CD14-positive monocyte (primary cell): ENCODE measurements at regions not wholly inside any gene's neighbourhood (a gene's known extent, or its start where the extent isn't known, plus 50 kb on each side); places are given as distances from the start of the nearest gene placed in this dataset.

Experiments
- DNase-seq, 3 donors: peaks; one replicate each; pipeline ENCODE4 v3.0.0-alpha.2; 2011 to 2022
- H2AFZ ChIP-seq: 2 replicates; pipeline ENCODE4 v1.6.0; 2012; ENCODE audit warnings: mild to moderate bottlenecking, low read depth, low read length, inconsistent platforms; ENCODE audit not compliant: insufficient read depth, poor library complexity, severe bottlenecking
- H3K27ac ChIP-seq, 2 donors: 1 replicate in 1 of 2; 2 replicates in 1 of 2; pipeline ENCODE4 v1.5.1; 2012 to 2013; ENCODE audit warnings: low read length in 2 of 2, control low read depth in 1 of 2, inconsistent platforms in 1 of 2, low read depth in 1 of 2, mild to moderate bottlenecking in 1 of 2
- H3K27me3 ChIP-seq, 2 donors: one replicate each; pipeline versions ENCODE4 v1.6.0 to v1.6.1; 2011 to 2013; ENCODE audit warnings: low read length in 2 of 2; ENCODE audit not compliant: control insufficient read depth in 2 of 2, insufficient read depth in 2 of 2
- H3K36me3 ChIP-seq, 2 donors: replicated peaks in 1 of 2; 1 replicate in 1 of 2; 2 replicates in 1 of 2; pipeline versions ENCODE4 v1.5.1 to v1.6.1; 2012 to 2013; ENCODE audit warnings: low read length in 2 of 2, control low read depth in 1 of 2, inconsistent platforms in 1 of 2, mild to moderate bottlenecking in 1 of 2; ENCODE audit not compliant: insufficient read depth in 2 of 2, control insufficient read depth in 1 of 2
- H3K4me1 ChIP-seq, 2 donors: 1 replicate in 1 of 2; 2 replicates in 1 of 2; pipeline versions ENCODE4 v1.5.1 to v1.6.1; 2012 to 2013; ENCODE audit warnings: low read length in 2 of 2, control low read depth in 1 of 2, inconsistent platforms in 1 of 2, mild to moderate bottlenecking in 1 of 2, moderate library complexity in 1 of 2; ENCODE audit not compliant: insufficient read depth in 2 of 2, control insufficient read depth in 1 of 2
- H3K4me2 ChIP-seq: replicated peaks from 2 replicates; pipeline ENCODE3; 2012; ENCODE audit warnings: low read length, moderate library complexity, mild to moderate bottlenecking; ENCODE audit not compliant: poor library complexity, severe bottlenecking; ENCODE audit errors: extremely low read depth
- H3K4me3 ChIP-seq, 3 experiments: fragments of 200-600 bp in 1 of 3; sonication (generic) in 1 of 3; replicated peaks in 1 of 3; 1 replicate in 2 of 3; 2 replicates in 1 of 3; pipeline ENCODE4 v1.5.1; 2011 to 2013; ENCODE audit warnings: low read length in 3 of 3, mild to moderate bottlenecking in 3 of 3, control low read depth in 2 of 3, low read depth in 2 of 3, inconsistent platforms in 1 of 3, moderate library complexity in 1 of 3
- H3K79me2 ChIP-seq: 2 replicates; pipeline ENCODE4 v1.6.0; 2012; ENCODE audit warnings: mild to moderate bottlenecking, control low read depth, inconsistent platforms, low read length, moderate library complexity; ENCODE audit not compliant: insufficient read depth
- H3K9ac ChIP-seq: 2 replicates; pipeline ENCODE4 v1.6.0; 2017; ENCODE audit warnings: low read length, mild to moderate bottlenecking; ENCODE audit not compliant: insufficient read depth, poor library complexity, severe bottlenecking
- H3K9me3 ChIP-seq, 2 donors: replicated peaks in 1 of 2; 1 replicate in 1 of 2; 2 replicates in 1 of 2; pipeline versions ENCODE4 v1.5.1 to v1.6.1; 2012 to 2013; ENCODE audit warnings: low read length in 2 of 2, control low read depth in 1 of 2; ENCODE audit not compliant: control insufficient read depth in 1 of 2, insufficient read depth in 1 of 2
- H4K20me1 ChIP-seq: 2 replicates; pipeline ENCODE4 v1.6.0; 2012; ENCODE audit warnings: mild to moderate bottlenecking, low read length, control low read depth, moderate library complexity; ENCODE audit not compliant: insufficient read depth
- H3K27ac Mint-ChIP-seq, 7 donors: one replicate each; pipeline ENCODE4 v1.8.0; 2020; ENCODE audit warnings: mild to moderate bottlenecking in 7 of 7, mixed read lengths in 7 of 7, moderate library complexity in 6 of 7, inconsistent platforms in 2 of 7
- H3K27me3 Mint-ChIP-seq, 3 donors: one replicate each; pipeline ENCODE4 v1.8.0; 2021 to 2022; ENCODE audit warnings: low read depth in 3 of 3, mild to moderate bottlenecking in 3 of 3, mixed read lengths in 3 of 3, moderate library complexity in 3 of 3, inconsistent platforms in 1 of 3
- H3K36me3 Mint-ChIP-seq, 2 donors: one replicate each; pipeline ENCODE4 v1.8.0; 2020; ENCODE audit warnings: mixed read lengths in 2 of 2, inconsistent platforms in 1 of 2, mild to moderate bottlenecking in 1 of 2
- H3K4me1 Mint-ChIP-seq: one replicate; pipeline ENCODE4 v1.8.0; 2020; ENCODE audit warnings: mild to moderate bottlenecking, mixed read lengths
- H3K4me3 Mint-ChIP-seq, 2 donors: one replicate each; pipeline ENCODE4 v1.8.0; 2020; ENCODE audit warnings: mild to moderate bottlenecking in 2 of 2, mixed read lengths in 2 of 2, moderate library complexity in 1 of 2
- H3K9me3 Mint-ChIP-seq, 7 donors: one replicate each; pipeline ENCODE4 v1.8.0; 2020 to 2022; ENCODE audit warnings: mixed read lengths in 7 of 7, mild to moderate bottlenecking in 6 of 7, moderate library complexity in 6 of 7, inconsistent platforms in 2 of 7
- WGBS: methylation state at CpG from one replicate; pipeline ENCODE4 v1.1.5; 2013; ENCODE audit warnings: missing lambda C conversion rate; ENCODE audit not compliant: insufficient coverage; 5-methylcytosine and 5-hydroxymethylcytosine counted together
- intact Hi-C, 2 donors: fragments of 100-400 bp; cut with micrococcal nuclease; formaldehyde crosslinking; loops; one replicate each; pipeline versions ENCODE4 v1.15.0 to v1.15.1; 2023
- TF ChIP-seq, protein P1 (sequence below): fragments of 200-600 bp; IDR thresholded peaks from one replicate; pipeline ENCODE4 v1.8.0; 2022; ENCODE audit warnings: antibody characterized with exemption, mild to moderate bottlenecking

GRCh38 chr2:16244153-16244965 lies 304.0 kb downstream of the MYCN start:
- H4K20me1 ChIP-seq, result no peaks in the 10 kb centered on the region
- H3K36me3 Mint-ChIP-seq, result no peaks in the 10 kb centered on the region
- no peak overlapping the region for H3K9ac ChIP-seq
- no peak overlapping the region for H3K4me3 ChIP-seq
- peaks cover 0 to 5% (median 3%) of the 10 kb centered on the region in 3 donors for H3K27me3 Mint-ChIP-seq
- no peaks in the 10 kb centered on the region for H3K27me3 ChIP-seq
- 92% methylated on average over 4 of the region's 6 CpGs for WGBS
- H3K4me1 Mint-ChIP-seq, result no peaks in the 10 kb centered on the region
- no peak overlapping the region for H3K27ac Mint-ChIP-seq
- H3K4me3 Mint-ChIP-seq, result no peak overlapping the region
- no peaks in the 10 kb centered on the region for H3K36me3 ChIP-seq
- no peak overlapping the region for H3K4me2 ChIP-seq
- H3K4me1 ChIP-seq, result no peaks in the 10 kb centered on the region
- no peak overlapping the region for H3K27ac ChIP-seq
- DNase-seq, result no peak
- TF ChIP-seq, protein P1, sequence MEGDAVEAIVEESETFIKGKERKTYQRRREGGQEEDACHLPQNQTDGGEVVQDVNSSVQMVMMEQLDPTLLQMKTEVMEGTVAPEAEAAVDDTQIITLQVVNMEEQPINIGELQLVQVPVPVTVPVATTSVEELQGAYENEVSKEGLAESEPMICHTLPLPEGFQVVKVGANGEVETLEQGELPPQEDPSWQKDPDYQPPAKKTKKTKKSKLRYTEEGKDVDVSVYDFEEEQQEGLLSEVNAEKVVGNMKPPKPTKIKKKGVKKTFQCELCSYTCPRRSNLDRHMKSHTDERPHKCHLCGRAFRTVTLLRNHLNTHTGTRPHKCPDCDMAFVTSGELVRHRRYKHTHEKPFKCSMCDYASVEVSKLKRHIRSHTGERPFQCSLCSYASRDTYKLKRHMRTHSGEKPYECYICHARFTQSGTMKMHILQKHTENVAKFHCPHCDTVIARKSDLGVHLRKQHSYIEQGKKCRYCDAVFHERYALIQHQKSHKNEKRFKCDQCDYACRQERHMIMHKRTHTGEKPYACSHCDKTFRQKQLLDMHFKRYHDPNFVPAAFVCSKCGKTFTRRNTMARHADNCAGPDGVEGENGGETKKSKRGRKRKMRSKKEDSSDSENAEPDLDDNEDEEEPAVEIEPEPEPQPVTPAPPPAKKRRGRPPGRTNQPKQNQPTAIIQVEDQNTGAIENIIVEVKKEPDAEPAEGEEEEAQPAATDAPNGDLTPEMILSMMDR, result no peak
- no peaks in the 10 kb centered on the region for H3K9me3 ChIP-seq
- H3K9me3 Mint-ChIP-seq, result peaks cover 0 to 1% (median 0%) of the 10 kb centered on the region in 7 donors
- no peaks in the 10 kb centered on the region for H3K79me2 ChIP-seq
- H2AFZ ChIP-seq, result no peak overlapping the region
- intact Hi-C loops, result no loop called here

GRCh38 chr2:16243411-16243996 lies 303.2 kb downstream of the MYCN start:
- Mint-ChIP-seq H3K27ac (peak overlapping the region in 1 of 7 donors; percentile 66), H3K4me3 (no peak overlapping the region), H3K9me3 (peaks cover 0 to 3% (median 0%) of the 10 kb centered on the region in 7 donors), H3K36me3 (no peaks in the 10 kb centered on the region), H3K27me3 (peaks cover 0 to 5% (median 4%) of the 10 kb centered on the region in 3 donors), H3K4me1 (no peaks in the 10 kb centered on the region)
- Histone ChIP-seq H2AFZ (no peak overlapping the region), H3K36me3 (no peaks in the 10 kb centered on the region), H3K9ac (no peak overlapping the region), H3K79me2 (no peaks in the 10 kb centered on the region), H4K20me1 (no peaks in the 10 kb centered on the region), H3K4me3 (no peak overlapping the region), H3K4me2 (no peak overlapping the region), H3K9me3 (no peaks in the 10 kb centered on the region), H3K27ac (no peak overlapping the region), H3K4me1 (no peaks in the 10 kb centered on the region), H3K27me3 (no peaks in the 10 kb centered on the region)
- WGBS, result 93% methylated on average over 9 of the region's 10 CpGs
- intact Hi-C loops, result no loop called here
- no peak for DNase-seq
- TF ChIP-seq, protein P1, result no peak
